ENCODE measurements at regions not wholly inside any gene's neighbourhood (a gene's known extent, or its start where the extent isn't known, plus 50 kb on each side); places are given as distances from the start of the nearest gene placed in this dataset.

DNA sequence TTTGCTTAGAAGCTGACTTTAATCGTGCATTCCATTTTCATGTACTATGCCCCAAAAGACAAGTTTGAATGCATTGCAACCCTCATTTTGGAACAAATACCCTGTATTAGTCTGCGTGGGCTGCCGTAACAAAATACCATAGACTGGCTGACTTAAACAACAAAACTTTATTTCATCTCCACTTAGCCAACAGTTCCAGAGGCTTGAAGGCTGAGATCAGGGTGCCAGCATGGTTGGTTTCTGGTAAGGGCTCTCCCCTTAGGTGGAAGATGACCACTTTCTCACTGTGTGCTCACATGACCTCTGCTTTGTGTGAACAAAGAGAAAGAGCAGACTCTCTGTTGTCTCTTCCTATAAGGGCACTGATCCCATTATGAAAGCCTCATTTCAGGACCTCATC is 431.7 kb upstream of the MAP3K7 start:
- TF ChIP-seq, protein P1, sequence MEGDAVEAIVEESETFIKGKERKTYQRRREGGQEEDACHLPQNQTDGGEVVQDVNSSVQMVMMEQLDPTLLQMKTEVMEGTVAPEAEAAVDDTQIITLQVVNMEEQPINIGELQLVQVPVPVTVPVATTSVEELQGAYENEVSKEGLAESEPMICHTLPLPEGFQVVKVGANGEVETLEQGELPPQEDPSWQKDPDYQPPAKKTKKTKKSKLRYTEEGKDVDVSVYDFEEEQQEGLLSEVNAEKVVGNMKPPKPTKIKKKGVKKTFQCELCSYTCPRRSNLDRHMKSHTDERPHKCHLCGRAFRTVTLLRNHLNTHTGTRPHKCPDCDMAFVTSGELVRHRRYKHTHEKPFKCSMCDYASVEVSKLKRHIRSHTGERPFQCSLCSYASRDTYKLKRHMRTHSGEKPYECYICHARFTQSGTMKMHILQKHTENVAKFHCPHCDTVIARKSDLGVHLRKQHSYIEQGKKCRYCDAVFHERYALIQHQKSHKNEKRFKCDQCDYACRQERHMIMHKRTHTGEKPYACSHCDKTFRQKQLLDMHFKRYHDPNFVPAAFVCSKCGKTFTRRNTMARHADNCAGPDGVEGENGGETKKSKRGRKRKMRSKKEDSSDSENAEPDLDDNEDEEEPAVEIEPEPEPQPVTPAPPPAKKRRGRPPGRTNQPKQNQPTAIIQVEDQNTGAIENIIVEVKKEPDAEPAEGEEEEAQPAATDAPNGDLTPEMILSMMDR (IDR thresholded peaks at IDR 0.05; ENCODE audit: borderline replicate concordance, control extremely low read depth, extremely low read depth, insufficient read depth, missing control alignments), result no peak
- no peak for DNase-seq (ENCODE audit: low spot score)
- in situ Hi-C loops (cut with MboI; ENCODE audit: low sequenced_read_pairs, unreplicated experiment), result no loop called here

DNA sequence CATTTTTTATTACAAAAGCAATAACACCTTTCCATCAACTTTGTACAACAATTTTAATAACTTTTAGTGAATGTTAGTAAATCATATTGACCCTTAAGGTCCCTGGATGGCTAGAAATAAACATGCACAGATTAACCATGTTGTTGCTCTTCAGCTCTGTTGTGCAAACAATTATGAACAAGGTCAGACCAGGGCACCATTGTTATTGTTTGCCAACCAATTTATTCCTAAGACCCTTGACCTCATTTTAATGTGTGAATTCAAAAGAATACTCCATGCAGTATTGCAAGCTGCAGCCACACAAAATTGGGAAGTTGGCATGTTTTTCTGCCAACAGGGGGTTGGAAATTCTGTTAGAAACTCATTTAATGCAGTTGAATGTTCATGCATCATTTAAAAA is 426.6 kb upstream of the MAP3K7 start:
- in situ Hi-C loops (cut with MboI; ENCODE audit: low sequenced_read_pairs, unreplicated experiment), result no loop called here
- TF ChIP-seq, protein P1 (IDR thresholded peaks at IDR 0.05; ENCODE audit: borderline replicate concordance, control extremely low read depth, extremely low read depth, insufficient read depth, missing control alignments), result no peak
- DNase-seq (ENCODE audit: low spot score), result no peak

DNA sequence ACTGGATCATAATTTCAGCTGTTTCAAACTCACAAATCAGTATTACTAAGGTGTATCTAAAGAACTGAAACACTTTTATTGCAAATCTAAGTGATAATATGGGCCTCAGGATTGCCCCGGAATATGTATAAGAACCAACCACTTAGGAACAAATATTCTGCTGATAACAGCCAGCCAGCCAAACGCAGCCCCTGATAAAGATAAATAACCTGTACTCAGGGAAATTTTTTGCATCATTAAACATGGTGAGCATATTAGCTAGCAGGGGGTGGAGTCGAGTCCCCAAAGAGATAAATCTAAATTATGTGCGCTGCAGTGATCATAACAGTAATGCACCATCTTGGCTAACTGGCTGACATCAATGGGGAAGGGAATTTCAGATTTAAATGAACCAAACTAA is 410.2 kb upstream of the MAP3K7 start:
- no peak for DNase-seq (ENCODE audit: low spot score)
- TF ChIP-seq, protein P1 (IDR thresholded peaks at IDR 0.05; ENCODE audit: borderline replicate concordance, control extremely low read depth, extremely low read depth, insufficient read depth, missing control alignments), result no peak
- in situ Hi-C loops (cut with MboI; ENCODE audit: low sequenced_read_pairs, unreplicated experiment), result no loop called here

DNA sequence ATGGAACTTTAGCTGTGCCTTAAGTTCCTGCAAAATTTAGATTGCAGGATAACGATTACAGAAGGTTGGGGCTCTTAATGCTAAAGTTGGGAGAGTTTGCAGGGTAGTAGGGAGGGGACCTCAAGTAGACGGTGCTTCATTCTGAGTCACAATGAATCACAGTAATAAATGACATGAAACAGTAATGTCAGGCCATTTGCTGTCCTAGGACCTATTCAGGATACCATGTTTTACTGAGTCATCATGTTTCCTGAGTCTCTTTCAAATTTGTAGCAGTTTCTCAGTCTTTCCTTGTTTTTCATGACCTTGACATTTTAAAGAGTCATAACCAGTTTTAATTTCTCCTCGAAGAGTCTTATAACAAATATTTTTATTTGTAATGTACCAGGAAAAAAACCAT is 406.9 kb upstream of the MAP3K7 start:
- in situ Hi-C loops (cut with MboI; ENCODE audit: low sequenced_read_pairs, unreplicated experiment), result no loop called here
- no peak for DNase-seq (ENCODE audit: low spot score)
- TF ChIP-seq, protein P1 (IDR thresholded peaks at IDR 0.05; ENCODE audit: borderline replicate concordance, control extremely low read depth, extremely low read depth, insufficient read depth, missing control alignments), result no peak

DNA sequence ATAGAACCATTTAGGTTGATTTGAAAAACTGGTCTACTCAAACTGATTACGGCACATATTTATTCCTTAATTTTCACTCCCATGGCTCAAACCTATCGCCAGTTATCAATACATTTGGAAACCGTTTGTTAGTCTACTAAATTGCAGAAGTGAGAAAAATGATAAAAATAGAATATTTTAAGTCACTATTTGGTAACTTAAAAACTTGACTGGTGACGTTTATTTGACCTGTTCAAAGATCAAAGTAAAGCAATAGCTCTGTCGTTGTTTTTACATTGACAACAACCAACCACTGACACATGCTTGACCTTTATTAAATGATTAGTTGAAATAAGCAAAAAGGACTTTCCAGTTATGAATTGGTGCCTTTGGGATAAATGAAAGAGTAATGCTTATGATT is 402.9 kb upstream of the MAP3K7 start:
- in situ Hi-C loops (cut with MboI; ENCODE audit: low sequenced_read_pairs, unreplicated experiment), result no loop called here
- no peak for DNase-seq (ENCODE audit: low spot score)
- TF ChIP-seq, protein P1 (IDR thresholded peaks at IDR 0.05; ENCODE audit: borderline replicate concordance, control extremely low read depth, extremely low read depth, insufficient read depth, missing control alignments), result no peak

DNA sequence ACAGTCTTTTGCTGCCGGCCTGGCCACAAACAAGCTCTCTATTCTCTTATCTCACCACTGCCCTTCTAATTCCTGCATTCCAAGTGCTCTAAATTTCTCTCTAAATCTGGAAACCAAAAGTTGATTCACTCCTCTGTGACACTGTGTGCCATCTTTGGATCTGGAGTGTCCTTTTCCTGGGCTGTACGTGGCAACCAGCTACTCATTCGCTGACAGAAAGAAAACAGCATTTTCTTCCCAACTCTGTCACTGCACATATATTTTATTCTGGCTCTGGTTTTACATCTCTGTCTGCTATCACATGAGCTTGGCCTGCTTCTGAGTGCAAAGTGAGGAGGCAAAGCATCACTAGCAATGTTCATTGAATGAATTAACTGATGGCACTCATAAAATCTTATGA is 397.2 kb upstream of the MAP3K7 start:
- in situ Hi-C loops (cut with MboI; ENCODE audit: low sequenced_read_pairs, unreplicated experiment), result no loop called here
- TF ChIP-seq, protein P1 (IDR thresholded peaks at IDR 0.05; ENCODE audit: borderline replicate concordance, control extremely low read depth, extremely low read depth, insufficient read depth, missing control alignments), result no peak
- no peak for DNase-seq (ENCODE audit: low spot score)

DNA sequence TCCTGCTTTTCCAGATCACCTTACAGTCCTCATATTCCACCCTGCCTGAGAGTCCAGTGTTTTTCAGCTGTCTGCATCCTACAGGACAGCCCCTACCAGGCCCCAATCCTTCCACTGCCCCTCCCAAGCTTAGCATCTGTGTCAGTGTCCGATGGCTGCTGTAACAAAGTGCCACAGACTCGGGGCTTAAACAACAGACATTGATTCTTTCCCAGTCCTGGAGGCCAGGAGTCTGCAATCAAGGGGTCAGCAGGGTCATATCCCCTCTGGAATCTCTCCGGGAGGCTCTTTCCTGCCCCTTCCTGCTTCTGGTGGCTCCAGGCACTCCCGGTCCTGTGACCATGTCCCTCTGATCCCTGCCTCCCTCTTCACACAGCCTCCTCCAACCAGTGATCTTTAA is 396.6 kb upstream of the MAP3K7 start:
- TF ChIP-seq, protein P1 (IDR thresholded peaks at IDR 0.05; ENCODE audit: borderline replicate concordance, control extremely low read depth, extremely low read depth, insufficient read depth, missing control alignments), result no peak
- no peak for DNase-seq (ENCODE audit: low spot score)
- in situ Hi-C loops (cut with MboI; ENCODE audit: low sequenced_read_pairs, unreplicated experiment), result no loop called here

Data from GM13976 (cell line).